H9 (cell line): ENCODE measurements at regions not wholly inside any gene's neighbourhood (a gene's known extent, or its start where the extent isn't known, plus 50 kb on each side); places are given as distances from the start of the nearest gene placed in this dataset.

ENCODE experiments used
- DNase-seq: peaks from one replicate; pipeline ENCODE4 v3.0.0-alpha.2; 2017
- H2AFZ ChIP-seq: one replicate; pipeline ENCODE4 v1.6.1; 2013; ENCODE audit warnings: mild to moderate bottlenecking, low read length, control low read depth, moderate library complexity
- H2AK5ac ChIP-seq: 2 replicates; pipeline ENCODE4 v1.6.1; 2013; ENCODE audit warnings: low read length, control low read depth, mixed read lengths; ENCODE audit not compliant: insufficient read length
- H2BK120ac ChIP-seq: one replicate; pipeline ENCODE4 v1.6.1; 2013; ENCODE audit warnings: low read depth, mild to moderate bottlenecking, low read length, control low read depth, inconsistent platforms; ENCODE audit not compliant: poor library complexity, severe bottlenecking
- H2BK12ac ChIP-seq: 2 replicates; pipeline ENCODE4 v1.6.1; 2013; ENCODE audit warnings: low read length, control low read depth, mixed read lengths, low read depth; ENCODE audit not compliant: insufficient read length
- H2BK15ac ChIP-seq: 2 replicates; pipeline ENCODE4 v1.6.1; 2013; ENCODE audit warnings: low read depth, low read length, control low read depth
- H2BK20ac ChIP-seq: one replicate; pipeline ENCODE4 v1.6.1; 2013; ENCODE audit warnings: low read depth, mild to moderate bottlenecking, low read length, control low read depth, inconsistent platforms; ENCODE audit not compliant: poor library complexity, severe bottlenecking
- H2BK5ac ChIP-seq: 2 replicates; pipeline ENCODE4 v1.6.1; 2013; ENCODE audit warnings: low read length, control low read depth, mixed read lengths; ENCODE audit not compliant: insufficient read length
- H3K14ac ChIP-seq: 2 replicates; pipeline ENCODE4 v1.6.1; 2013; ENCODE audit warnings: low read length, control low read depth; ENCODE audit not compliant: insufficient read depth
- H3K18ac ChIP-seq: 2 replicates; pipeline ENCODE4 v1.6.1; 2013; ENCODE audit warnings: low read depth, mild to moderate bottlenecking, mixed read lengths, low read length, control low read depth; ENCODE audit not compliant: insufficient read length
- H3K23ac ChIP-seq: 2 replicates; pipeline ENCODE4 v1.6.1; 2013; ENCODE audit warnings: low read length, control low read depth, mixed read lengths, low read depth; ENCODE audit not compliant: insufficient read length
- H3K23me2 ChIP-seq: 2 replicates; pipeline ENCODE4 v1.6.1; 2013; ENCODE audit warnings: low read depth, mild to moderate bottlenecking, mixed read lengths, low read length, control low read depth; ENCODE audit not compliant: insufficient read length, poor library complexity, severe bottlenecking
- H3K27ac ChIP-seq: 2 replicates; pipeline ENCODE4 v1.5.1; 2013; ENCODE audit warnings: low read length, control low read depth, mixed read lengths, low read depth; ENCODE audit not compliant: insufficient read length
- H3K27me3 ChIP-seq: 2 replicates; pipeline ENCODE4 v1.6.1; 2013; ENCODE audit warnings: low read length, control low read depth, inconsistent platforms; ENCODE audit not compliant: insufficient read depth
- H3K4ac ChIP-seq: 2 replicates; pipeline ENCODE4 v1.6.1; 2013; ENCODE audit warnings: low read depth, mild to moderate bottlenecking, control low read depth, inconsistent platforms, low read length, moderate library complexity
- H3K4me1 ChIP-seq: 2 replicates; pipeline ENCODE4 v1.6.1; 2013; ENCODE audit warnings: low read length, control low read depth, inconsistent platforms; ENCODE audit not compliant: insufficient read depth
- H3K4me2 ChIP-seq: 2 replicates; pipeline ENCODE4 v1.6.1; 2013; ENCODE audit warnings: low read length, control low read depth, mixed read lengths; ENCODE audit not compliant: insufficient read length, insufficient read depth
- H3K56ac ChIP-seq: 2 replicates; pipeline ENCODE4 v1.6.1; 2013; ENCODE audit warnings: low read depth, mild to moderate bottlenecking, mixed read lengths, low read length, control low read depth; ENCODE audit not compliant: insufficient read length
- H3K79me1 ChIP-seq: 2 replicates; pipeline ENCODE4 v1.6.1; 2013; ENCODE audit warnings: low read depth, mild to moderate bottlenecking, moderate library complexity, low read length, control low read depth, inconsistent platforms; ENCODE audit not compliant: insufficient read depth, poor library complexity, severe bottlenecking
- H3K79me2 ChIP-seq: 2 replicates; pipeline ENCODE4 v1.6.1; 2013; ENCODE audit warnings: low read length, control low read depth, inconsistent platforms; ENCODE audit not compliant: insufficient read depth
- H3K9ac ChIP-seq: 2 replicates; pipeline ENCODE4 v1.6.1; 2013; ENCODE audit warnings: low read length, control low read depth, mixed read lengths; ENCODE audit not compliant: insufficient read length; ENCODE audit errors: extremely low read depth
- H3K9me3 ChIP-seq: one replicate; pipeline ENCODE4 v1.6.1; 2013; ENCODE audit warnings: low read depth, low read length, inconsistent platforms; ENCODE audit not compliant: control insufficient read depth
- H3T11ph ChIP-seq: one replicate; pipeline ENCODE4 v1.6.1; 2013; ENCODE audit warnings: mild to moderate bottlenecking, low read length, control low read depth, inconsistent platforms
- H4K20me1 ChIP-seq: one replicate; pipeline ENCODE4 v1.6.1; 2013; ENCODE audit not compliant: control insufficient read depth, insufficient read length, insufficient read depth
- H4K5ac ChIP-seq: 2 replicates; pipeline ENCODE4 v1.6.1; 2013; ENCODE audit warnings: low read depth, mild to moderate bottlenecking, mixed read lengths, low read length, control low read depth; ENCODE audit not compliant: insufficient read length
- H4K8ac ChIP-seq: replicated peaks from 2 replicates; pipeline ENCODE4 v1.6.1; 2013; ENCODE audit warnings: low read length, control low read depth, mixed read lengths, low read depth; ENCODE audit not compliant: insufficient read length
- H4K91ac ChIP-seq: 2 replicates; pipeline ENCODE4 v1.6.1; 2013; ENCODE audit warnings: low read depth, mild to moderate bottlenecking, moderate library complexity, mixed read lengths, low read length, control low read depth; ENCODE audit not compliant: insufficient read length
- H3K27ac Mint-ChIP-seq, 3 experiments: 2 replicates in 2 of 3; 3 replicates in 1 of 3; pipeline ENCODE4 v1.8.0; 2020 to 2021; ENCODE audit warnings: mixed read lengths in 3 of 3, mild to moderate bottlenecking in 1 of 3, moderate library complexity in 1 of 3
- H3K27me3 Mint-ChIP-seq: 2 replicates; pipeline ENCODE4 v1.8.0; 2021; ENCODE audit warnings: low read depth, mild to moderate bottlenecking, moderate library complexity, mixed read lengths
- H3K36me3 Mint-ChIP-seq, 3 experiments: 2 replicates in 2 of 3; 3 replicates in 1 of 3; pipeline ENCODE4 v1.8.0; 2020 to 2021; ENCODE audit warnings: low read depth in 3 of 3, mixed read lengths in 3 of 3; ENCODE audit not compliant: insufficient read depth in 1 of 3
- H3K4me1 Mint-ChIP-seq, 2 experiments: 2 replicates each; pipeline ENCODE4 v1.8.0; 2020; ENCODE audit warnings: mixed read lengths in 2 of 2
- H3K4me3 Mint-ChIP-seq, 2 experiments: 2 replicates in 1 of 2; 3 replicates in 1 of 2; pipeline ENCODE4 v1.8.0; 2020 to 2021; ENCODE audit warnings: mild to moderate bottlenecking in 2 of 2, mixed read lengths in 2 of 2, moderate library complexity in 1 of 2
- H3K9me3 Mint-ChIP-seq, 2 experiments: 2 replicates in 1 of 2; 3 replicates in 1 of 2; pipeline ENCODE4 v1.8.0; 2020; ENCODE audit warnings: mild to moderate bottlenecking in 2 of 2, mixed read lengths in 2 of 2, moderate library complexity in 1 of 2
- WGBS: extraction: QIAGEN DNeasy Blood & Tissue Kit; methylation state at CpG from one replicate; pipeline ENCODE4 v1.1.7; 2013; ENCODE audit warnings: missing lambda C conversion rate, low lambda C conversion rate, mixed read lengths; ENCODE audit not compliant: insufficient read length; ENCODE audit errors: extremely low coverage; 5-methylcytosine and 5-hydroxymethylcytosine counted together
- TF ChIP-seq, protein P1 (sequence below): fragments of 200-600 bp; sonication (generic); conservative IDR thresholded peaks from 3 replicates; pipeline ENCODE4 v1.8.0; 2021; ENCODE audit warnings: antibody characterized with exemption, mild to moderate bottlenecking

DNA sequence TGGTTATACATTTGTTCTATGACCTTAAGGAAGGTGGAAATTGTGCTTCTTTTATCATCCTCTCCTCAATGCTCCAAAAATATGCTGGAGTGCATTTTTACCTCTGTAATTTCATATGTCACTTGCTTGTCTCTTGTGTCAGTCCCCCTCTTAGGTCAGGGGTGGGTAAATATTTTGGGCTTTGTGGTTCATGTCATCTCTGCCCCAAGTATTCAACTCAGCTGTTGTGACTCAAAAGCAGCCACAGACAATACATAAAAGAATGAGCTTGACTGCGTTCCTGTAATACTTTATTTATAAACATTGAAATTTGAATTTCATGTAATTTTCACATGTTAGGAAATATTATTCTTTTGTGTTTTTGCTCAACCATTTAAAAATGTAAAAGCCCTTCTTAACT, 60.4 kb upstream of the SLC24A5 start:
- H2BK120ac ChIP-seq: no peak overlapping the region
- no peak for DNase-seq
- no peak overlapping the region for H2BK20ac ChIP-seq
- H2BK5ac ChIP-seq: no peak overlapping the region
- no peak overlapping the region for H3K9ac ChIP-seq
- no peaks in the 10 kb centered on the region for H3K27me3 ChIP-seq
- no peak overlapping the region for H3K4ac ChIP-seq
- H3K27ac ChIP-seq: no peak overlapping the region
- Mint-ChIP-seq H3K9me3 (peaks cover 2% of the 10 kb centered on the region in 2 experiments), H3K36me3 (peaks cover 0 to 1% (median under 1%) of the 10 kb centered on the region in 3 experiments; a peak in 3 of 7 replicates), H3K4me1 (0 out of 4 replicates have a peak, but pooled peaks cover 0 to 5% of the 10 kb centered on the region in 2 experiments), H3K27me3 (no peaks in the 10 kb centered on the region; the same call in 1 of the 2 replicates), H3K27ac (no peak overlapping the region), H3K4me3 (no peak overlapping the region)
- H2AK5ac ChIP-seq: no peak overlapping the region
- H3K4me2 ChIP-seq: no peak overlapping the region
- no peak overlapping the region for H3K18ac ChIP-seq
- H3K56ac ChIP-seq: no peak overlapping the region
- 0 out of 2 replicates have a peak, but pooled peaks cover 3% of the 10 kb centered on the region for H3K4me1 ChIP-seq
- H3K23me2 ChIP-seq: no peaks in the 10 kb centered on the region
- H3K79me2 ChIP-seq: no peaks in the 10 kb centered on the region
- no peak overlapping the region for H2BK15ac ChIP-seq
- H2BK12ac ChIP-seq: no peak overlapping the region
- no peak overlapping the region for H4K5ac ChIP-seq
- H3K23ac ChIP-seq: no peak overlapping the region
- no peak overlapping the region for H3K14ac ChIP-seq
- H4K20me1 ChIP-seq: no peaks in the 10 kb centered on the region
- H3T11ph ChIP-seq: no peak overlapping the region
- no peak overlapping the region for H4K8ac ChIP-seq
- H3K9me3 ChIP-seq: no peaks in the 10 kb centered on the region
- H4K91ac ChIP-seq: no peak overlapping the region
- WGBS: no CpG with 5 or more reads among the region's 1 CpG
- H3K79me1 ChIP-seq: no peaks in the 10 kb centered on the region
- TF ChIP-seq, protein P1, sequence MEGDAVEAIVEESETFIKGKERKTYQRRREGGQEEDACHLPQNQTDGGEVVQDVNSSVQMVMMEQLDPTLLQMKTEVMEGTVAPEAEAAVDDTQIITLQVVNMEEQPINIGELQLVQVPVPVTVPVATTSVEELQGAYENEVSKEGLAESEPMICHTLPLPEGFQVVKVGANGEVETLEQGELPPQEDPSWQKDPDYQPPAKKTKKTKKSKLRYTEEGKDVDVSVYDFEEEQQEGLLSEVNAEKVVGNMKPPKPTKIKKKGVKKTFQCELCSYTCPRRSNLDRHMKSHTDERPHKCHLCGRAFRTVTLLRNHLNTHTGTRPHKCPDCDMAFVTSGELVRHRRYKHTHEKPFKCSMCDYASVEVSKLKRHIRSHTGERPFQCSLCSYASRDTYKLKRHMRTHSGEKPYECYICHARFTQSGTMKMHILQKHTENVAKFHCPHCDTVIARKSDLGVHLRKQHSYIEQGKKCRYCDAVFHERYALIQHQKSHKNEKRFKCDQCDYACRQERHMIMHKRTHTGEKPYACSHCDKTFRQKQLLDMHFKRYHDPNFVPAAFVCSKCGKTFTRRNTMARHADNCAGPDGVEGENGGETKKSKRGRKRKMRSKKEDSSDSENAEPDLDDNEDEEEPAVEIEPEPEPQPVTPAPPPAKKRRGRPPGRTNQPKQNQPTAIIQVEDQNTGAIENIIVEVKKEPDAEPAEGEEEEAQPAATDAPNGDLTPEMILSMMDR: no peak
- H2AFZ ChIP-seq: no peak overlapping the region
